ENCODE measurements at regions not wholly inside any gene's neighbourhood (a gene's known extent, or its start where the extent isn't known, plus 50 kb on each side); places are given as distances from the start of the nearest gene placed in this dataset.

DNA sequence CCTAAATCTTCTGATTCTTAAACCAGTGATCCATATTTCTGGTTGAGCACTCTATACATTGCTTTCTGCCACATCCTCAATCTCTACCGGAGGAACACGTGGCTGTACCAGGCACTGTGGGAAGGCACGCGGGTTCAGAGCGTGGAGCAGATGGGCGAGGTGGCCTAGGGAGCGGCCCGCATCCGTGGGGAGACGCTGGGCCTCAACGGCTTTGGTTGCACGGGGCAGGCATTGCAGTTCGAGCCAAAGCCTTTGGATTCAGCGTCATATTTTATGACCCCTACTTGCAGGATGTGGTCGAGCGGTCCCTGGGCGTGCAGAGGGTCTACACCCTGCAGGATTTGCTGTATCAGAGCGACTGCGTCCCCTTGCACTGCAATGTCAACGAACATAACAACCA, 197.2 kb upstream of the RGMB start:
- Histone ChIP-seq H3K9me3 (no peaks in the 10 kb centered on the region), H3K36me3 (no peaks in the 10 kb centered on the region), H3K27ac (no peak overlapping the region), H3K4me3 (no peak overlapping the region), H3K27me3 (replicated peaks; ENCODE audit: insufficient read depth) (no peaks in the 10 kb centered on the region), H3K4me1 (ENCODE audit: control insufficient read depth in 1 of 2, low read depth in 2 of 2) (no peaks in the 10 kb centered on the region)
- DNase-seq (ENCODE audit: low spot score): no peak
- no peak for TF ChIP-seq CTCF (IDR thresholded peaks at IDR 0.05)
- no peak for ATAC-seq (ENCODE audit: insufficient number of reproducible peaks, low FRiP score, low read depth)

DNA sequence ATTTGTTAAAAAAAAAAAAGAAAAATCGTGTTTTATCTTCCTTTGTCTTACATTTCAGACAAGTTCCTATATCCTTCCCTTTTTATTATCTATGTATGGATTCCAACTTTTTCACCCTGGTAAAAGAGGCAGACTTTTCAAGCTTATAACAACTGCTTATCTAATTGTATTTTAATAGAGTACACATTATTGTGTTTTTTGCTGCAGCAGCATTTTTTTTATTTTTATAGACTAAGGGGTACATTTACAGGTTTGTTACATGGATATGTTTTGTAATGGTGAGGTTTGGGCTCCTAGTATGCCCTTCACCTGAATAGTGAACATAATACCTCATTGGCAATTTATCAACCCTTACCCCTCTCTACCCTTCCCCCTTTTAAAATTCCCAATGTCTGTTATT, 195.0 kb upstream of the RGMB start:
- no peak for TF ChIP-seq CTCF (IDR thresholded peaks at IDR 0.05)
- H3K36me3 ChIP-seq: no peaks in the 10 kb centered on the region
- no peak overlapping the region for H3K27ac ChIP-seq
- H3K4me3 ChIP-seq: no peak overlapping the region
- no peaks in the 10 kb centered on the region for H3K27me3 ChIP-seq (replicated peaks; ENCODE audit: insufficient read depth)
- no peaks in the 10 kb centered on the region for H3K4me1 ChIP-seq (ENCODE audit: control insufficient read depth in 1 of 2, low read depth in 2 of 2)
- no peak for DNase-seq (ENCODE audit: low spot score)
- H3K9me3 ChIP-seq: no peaks in the 10 kb centered on the region
- no peak for ATAC-seq (ENCODE audit: insufficient number of reproducible peaks, low FRiP score, low read depth)

DNA sequence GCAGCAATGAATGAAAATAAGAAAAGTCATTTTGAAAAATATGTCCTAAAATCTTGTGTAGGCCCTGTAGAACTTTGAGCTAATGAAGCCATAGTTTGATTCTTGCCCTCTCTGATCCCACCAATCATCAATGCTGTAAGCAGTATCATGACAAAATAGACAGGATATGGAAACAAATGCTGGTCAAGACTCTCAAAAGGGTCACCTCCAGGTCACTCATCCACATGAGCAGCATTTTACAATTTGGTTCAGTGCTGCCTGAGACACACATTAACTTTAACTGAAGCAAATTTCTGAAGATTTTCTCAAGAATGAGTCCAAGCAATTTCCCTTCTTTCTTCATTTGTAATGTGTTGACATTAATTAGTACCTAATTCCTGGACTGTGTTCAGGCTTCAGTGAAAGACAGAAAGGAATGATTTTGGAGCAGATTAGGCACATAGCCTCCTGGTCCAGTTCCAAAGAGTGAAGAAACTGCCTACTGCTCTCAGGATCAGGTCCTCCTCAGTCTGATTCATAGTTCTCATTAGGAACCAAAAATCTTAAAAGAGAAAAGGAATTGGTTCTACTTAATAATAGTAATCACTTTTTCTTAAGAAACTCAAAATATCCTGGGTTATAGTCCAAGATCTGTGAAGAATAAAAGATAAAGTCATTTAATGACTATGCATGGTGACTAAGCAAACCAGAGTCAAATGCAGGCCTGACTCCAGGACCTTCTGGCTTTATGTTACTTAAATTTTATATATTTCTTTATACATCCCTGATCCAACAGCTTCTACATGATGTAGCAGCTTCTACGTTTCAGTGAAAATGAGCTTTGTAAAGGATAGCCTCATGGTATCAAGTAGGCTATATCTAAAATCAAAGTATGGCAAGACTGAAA, 192.1 kb upstream of the RGMB start:
- Histone ChIP-seq H3K4me1 (ENCODE audit: control insufficient read depth in 1 of 2, low read depth in 2 of 2) (no peaks in the 10 kb centered on the region), H3K27ac (no peak overlapping the region), H3K36me3 (no peaks in the 10 kb centered on the region), H3K4me3 (no peak overlapping the region), H3K27me3 (replicated peaks; ENCODE audit: insufficient read depth) (no peaks in the 10 kb centered on the region), H3K9me3 (no peaks in the 10 kb centered on the region)
- ATAC-seq (ENCODE audit: insufficient number of reproducible peaks, low FRiP score, low read depth): no peak
- no peak for DNase-seq (ENCODE audit: low spot score)
- TF ChIP-seq CTCF (IDR thresholded peaks at IDR 0.05): no peak

DNA sequence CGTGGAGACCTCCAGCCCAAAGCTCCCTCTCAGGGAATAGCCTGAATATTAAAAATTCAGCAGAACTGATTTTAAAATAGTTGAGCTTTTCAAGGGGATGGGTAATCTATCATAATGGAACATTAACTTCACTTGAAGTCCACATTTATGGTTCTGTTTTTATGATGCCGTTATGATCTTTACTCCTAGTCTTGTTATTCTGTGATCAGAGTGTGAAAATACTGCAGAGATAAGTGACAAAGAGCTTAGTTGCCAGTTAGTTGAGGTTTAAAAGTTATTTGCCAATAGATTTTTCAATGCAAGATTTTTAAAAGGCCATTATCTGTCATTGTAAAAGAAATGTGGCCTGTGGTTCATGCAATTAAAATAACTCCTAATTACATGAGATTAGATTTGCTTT, 189.9 kb upstream of the RGMB start:
- no peaks in the 10 kb centered on the region for H3K9me3 ChIP-seq
- ATAC-seq (ENCODE audit: insufficient number of reproducible peaks, low FRiP score, low read depth) (no peak), DNase-seq (ENCODE audit: low spot score) (no peak)
- H3K4me3 ChIP-seq: no peak overlapping the region
- no peaks in the 10 kb centered on the region for H3K4me1 ChIP-seq (ENCODE audit: control insufficient read depth in 1 of 2, low read depth in 2 of 2)
- TF ChIP-seq CTCF (IDR thresholded peaks at IDR 0.05): no peak
- H3K27me3 ChIP-seq (replicated peaks; ENCODE audit: insufficient read depth): no peaks in the 10 kb centered on the region
- no peak overlapping the region for H3K27ac ChIP-seq
- H3K36me3 ChIP-seq: no peaks in the 10 kb centered on the region

GRCh38 chr5:98585661-98586310, 187.7 kb upstream of the RGMB start:
- DNase-seq (ENCODE audit: low spot score) (no peak), ATAC-seq (ENCODE audit: insufficient number of reproducible peaks, low FRiP score, low read depth) (no peak)
- Histone ChIP-seq H3K4me1 (ENCODE audit: control insufficient read depth in 1 of 2, low read depth in 2 of 2) (no peaks in the 10 kb centered on the region), H3K36me3 (no peaks in the 10 kb centered on the region), H3K9me3 (no peaks in the 10 kb centered on the region), H3K4me3 (no peak overlapping the region), H3K27ac (no peak overlapping the region), H3K27me3 (replicated peaks; ENCODE audit: insufficient read depth) (no peaks in the 10 kb centered on the region)
- TF ChIP-seq CTCF (IDR thresholded peaks at IDR 0.05): no peak

Measured in thoracic aorta (tissue), 2 donors.